ENCODE measurements at regions not wholly inside any gene's neighbourhood (a gene's known extent, or its start where the extent isn't known, plus 50 kb on each side); places are given as distances from the start of the nearest gene placed in this dataset.

DNA sequence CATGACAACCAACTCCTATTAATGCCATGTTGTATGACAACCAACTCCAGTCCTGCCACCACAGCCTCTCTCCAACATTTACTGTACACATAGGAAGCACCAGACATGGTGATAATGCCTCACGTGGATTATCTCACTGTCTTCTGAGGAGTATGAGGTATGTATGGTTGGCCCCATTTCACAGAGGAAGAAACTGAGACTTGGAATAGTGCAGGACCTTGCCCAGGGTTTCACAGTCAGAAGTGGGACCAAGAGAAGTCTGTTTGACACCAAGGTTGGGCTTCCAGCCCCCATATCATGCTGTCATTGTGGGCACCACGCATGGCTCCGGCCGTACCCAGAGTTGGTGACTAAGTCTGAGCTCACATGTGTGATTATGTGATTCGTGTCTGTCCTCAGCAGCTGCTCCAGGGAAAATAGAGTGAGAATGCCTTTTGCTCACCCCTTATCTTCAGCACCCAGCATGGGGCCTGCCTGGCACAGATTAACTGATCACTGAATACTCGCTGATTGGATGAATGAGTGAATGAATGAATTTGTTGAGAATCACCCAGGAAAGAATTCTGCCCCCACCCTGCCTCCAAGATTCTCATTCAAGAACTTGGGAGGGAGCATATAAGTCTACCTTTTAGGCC, 204.1 kb upstream of the NLRP1 start:
- no peak for DNase-seq

DNA sequence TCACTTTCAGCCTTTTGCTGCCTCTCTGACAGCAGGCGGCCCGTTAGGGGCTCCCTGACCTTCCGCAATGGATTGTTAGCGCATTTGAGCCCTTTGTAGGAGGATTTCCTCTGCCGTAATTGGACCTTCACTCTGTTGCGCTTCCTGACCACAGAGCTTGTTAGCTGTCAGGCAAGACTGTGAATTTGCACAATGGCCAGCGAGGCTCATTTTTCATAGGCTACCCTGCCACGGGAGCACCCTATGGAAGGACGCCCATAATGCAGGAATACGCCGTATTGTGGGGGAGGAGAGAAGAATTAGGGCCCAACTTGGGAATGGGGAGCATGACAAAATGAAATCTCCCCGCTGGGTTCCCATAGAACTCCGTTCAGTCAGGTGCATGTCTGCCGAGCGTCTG, 205.2 kb upstream of the NLRP1 start:
- DNase-seq, result no peak

DNA sequence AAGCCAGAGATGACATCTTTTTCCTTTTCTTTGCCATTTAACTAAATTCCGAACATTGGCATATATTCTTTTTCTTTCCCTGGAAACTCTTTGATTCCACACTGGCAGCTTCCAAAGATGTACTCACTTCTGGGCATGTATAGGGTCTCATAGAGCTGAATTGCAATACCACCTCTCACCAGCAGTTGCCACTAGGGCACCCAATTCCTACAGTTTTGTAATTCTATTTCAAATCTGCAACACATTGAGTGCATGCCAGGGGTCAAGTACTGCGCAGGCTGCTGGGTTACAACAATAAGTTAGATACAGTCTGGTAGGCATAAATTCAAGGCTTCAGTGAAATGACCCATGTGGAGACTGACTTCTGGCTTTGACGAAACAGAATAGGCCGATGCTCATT, 208.8 kb upstream of the NLRP1 start:
- DNase-seq, result no peak

DNA sequence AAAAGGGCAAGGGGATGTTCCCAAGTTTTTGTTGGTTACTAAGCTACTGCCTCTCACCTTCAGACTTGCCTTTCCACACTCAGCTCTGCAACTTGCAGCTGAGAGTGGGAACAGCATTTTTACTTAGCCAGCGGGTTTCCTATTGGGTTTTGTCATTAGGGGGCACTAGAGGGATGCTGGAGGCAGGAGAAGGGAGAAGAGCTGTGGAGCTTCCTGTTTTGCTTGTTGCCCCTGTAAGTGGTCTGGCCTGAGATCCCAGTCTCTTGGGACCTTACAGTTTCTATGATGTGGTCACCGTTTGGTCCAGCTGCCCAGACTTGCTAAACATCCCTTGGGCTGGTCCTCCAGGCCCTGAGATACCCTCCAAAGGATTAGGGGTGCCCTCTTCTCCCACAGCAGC, 209.6 kb upstream of the NLRP1 start:
- no peak for DNase-seq

DNA sequence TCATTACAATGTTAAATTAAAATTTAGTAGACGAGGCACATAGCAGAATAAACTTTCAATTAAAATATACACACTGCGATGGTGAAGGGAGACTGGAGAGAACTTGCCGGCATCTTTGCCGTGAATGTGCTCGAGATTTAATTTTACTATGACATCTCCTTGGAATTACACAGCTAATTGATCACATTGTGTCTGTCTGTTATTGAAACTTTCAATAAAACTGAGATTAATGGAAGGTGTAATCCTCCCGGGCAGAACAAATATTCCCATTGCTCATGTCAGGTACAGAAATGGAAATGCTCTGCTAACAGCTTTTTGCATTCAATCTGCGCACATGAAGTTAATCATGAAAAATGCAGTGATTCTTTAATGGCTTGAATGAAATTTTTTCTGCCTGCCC, 210.1 kb upstream of the NLRP1 start:
- DNase-seq, result no peak

DNA sequence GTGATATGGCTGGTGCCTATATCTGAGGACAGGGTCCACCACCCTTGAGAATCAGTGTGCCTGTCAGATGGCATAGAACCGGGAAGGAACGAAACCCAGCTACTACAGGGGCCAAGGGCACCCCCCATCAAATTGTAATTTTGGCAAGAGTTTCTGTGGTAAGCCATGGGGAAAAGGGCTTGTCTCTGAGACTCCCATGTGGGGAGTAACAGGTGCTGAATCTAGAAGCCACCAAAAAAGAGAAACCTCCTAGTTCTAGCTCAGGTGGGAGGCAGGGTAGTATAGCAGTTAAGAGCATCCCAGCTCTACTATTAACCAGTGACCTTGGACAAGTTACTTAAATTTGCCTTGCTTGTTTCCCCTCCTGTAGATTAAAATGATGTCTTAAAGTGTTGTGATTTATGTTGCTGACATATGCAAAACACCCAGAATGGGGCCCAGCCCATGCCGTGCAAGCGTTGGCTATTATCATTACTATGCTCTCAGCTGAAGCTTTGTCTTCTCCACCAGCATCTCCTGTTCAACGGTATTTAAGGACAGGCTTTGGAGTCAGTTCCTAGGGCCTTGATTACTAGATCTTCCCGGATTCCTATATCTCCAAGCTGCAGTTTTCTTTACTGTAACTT, 210.7 kb upstream of the NLRP1 start:
- no peak for DNase-seq

DNA sequence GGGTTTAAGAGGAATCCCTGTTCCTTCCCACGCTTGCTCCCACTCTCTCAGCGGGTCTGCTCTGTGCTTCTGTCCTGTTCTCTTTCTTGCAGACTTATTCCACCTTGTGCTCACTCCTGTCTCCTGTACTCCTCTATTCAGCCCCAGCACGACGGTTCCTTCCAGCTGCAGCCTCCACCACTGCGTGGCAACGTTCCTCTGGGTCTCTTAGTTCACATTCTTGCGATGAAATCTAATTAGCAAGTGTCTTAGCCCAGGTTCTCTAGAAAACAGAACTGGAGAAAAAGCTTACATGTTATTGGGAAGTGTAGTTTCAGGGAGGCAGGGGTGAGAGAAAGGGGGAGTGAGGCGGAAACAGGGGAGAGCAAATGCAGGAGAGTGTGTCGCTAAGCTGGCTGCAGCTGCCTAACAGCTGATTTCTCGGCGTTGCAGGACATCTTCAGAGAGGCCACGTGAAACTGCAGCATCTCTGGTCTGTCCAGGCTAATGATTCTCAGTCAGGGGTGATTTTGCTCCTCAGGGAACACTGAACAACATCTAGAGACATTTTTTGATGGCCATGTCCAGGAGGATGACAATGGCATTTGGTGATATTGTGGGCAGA, 213.2 kb upstream of the NLRP1 start:
- no peak for DNase-seq

DNA sequence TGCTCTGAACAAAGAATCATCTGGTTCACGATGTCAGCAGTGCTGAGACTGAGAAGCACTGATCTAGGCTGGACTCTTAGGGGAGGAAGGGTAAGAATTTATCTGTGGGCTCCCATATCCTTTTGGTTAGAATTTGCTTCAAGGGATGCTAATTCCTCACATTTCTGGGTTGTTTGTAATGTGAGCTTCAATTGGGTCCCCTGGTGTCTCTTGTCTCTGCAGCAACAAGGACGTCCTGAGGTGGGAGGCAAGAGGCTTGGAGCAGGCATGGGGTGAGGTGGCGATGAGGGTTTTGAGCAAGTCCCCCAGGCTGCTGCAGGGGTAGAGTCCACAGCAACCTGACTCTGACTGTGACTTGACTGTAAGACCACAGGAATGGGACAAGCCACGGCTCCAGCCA, 213.8 kb upstream of the NLRP1 start:
- DNase-seq, result no peak

DNA sequence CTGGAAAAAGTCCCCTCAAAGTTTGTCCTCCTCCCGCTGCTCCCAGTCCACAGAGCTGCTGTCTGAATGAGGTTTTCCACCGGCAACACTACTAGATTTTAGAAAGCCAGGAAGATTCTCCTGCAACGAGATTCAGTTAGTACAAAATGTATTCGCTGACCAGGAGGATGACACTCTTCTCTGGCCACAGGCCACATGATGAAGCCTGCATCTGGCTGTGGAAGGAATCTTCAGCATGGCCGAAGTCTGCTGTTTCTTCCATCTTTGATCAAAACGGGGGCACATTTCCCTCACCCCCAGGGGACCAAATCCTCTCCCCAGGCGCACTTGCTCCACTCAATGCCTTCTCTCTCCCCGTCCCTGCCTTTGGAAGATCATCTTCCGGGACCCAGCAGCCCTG, 215.8 kb upstream of the NLRP1 start:
- DNase-seq, result no peak

DNA sequence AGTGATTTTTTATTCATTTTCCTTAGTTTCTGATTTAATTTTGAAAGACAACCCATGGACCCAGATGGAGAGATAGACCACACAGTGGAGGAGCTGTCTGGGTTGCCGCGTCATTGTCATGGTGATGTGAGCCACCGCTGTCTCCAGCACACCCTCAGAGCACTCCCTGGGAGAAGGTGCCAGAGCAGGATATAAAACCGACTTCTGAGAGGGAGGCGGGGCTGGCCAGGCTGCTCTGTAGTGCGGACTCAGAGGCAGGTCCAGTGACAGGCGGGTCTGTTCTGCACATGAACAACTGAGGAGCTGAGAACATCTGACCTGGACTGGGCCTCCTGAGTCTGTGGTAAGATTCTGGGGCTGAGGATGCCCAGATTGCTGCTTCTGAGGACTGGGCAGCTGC, 216.3 kb upstream of the NLRP1 start:
- no peak for DNase-seq

DNA sequence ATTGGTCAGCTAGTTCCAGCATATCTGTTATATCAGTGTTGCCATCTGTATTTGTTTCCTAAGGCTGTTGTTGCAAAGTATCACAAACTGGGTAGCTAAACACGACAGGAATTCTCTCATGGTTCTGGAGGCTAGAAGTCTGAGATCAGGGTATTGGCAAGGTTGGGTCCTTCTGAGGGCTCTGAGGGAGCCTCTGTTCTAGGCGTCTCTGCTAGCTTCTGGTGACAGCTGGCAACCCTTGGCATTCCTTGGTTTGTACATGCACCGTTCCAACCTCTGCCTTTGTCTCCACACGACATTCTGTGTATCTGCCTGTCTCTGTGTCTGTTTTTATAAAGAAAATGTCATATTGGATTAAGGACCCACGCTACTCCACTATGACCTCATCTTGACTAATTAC, 219.9 kb upstream of the NLRP1 start:
- no peak for DNase-seq

DNA sequence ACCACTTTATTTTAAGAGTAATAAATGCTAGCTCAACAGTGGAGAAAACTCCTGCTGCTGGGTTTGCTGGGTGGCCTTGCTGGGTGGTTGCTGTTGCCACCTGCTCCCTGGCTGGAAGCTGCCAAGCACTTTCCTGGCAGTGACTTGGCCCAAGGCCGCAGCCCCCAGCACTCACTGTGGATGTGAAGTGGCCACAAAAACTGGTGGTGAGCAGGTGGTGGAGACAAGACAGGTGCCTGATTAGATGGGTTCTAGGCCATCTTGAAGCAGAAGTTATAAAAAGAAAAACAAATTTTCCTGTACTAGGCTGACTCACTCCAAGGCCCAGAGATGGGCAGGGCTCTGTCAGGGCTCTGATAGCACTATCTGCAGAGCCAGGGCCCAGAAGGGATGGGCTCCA, 224.7 kb upstream of the NLRP1 start:
- DNase-seq, result no peak

DNA sequence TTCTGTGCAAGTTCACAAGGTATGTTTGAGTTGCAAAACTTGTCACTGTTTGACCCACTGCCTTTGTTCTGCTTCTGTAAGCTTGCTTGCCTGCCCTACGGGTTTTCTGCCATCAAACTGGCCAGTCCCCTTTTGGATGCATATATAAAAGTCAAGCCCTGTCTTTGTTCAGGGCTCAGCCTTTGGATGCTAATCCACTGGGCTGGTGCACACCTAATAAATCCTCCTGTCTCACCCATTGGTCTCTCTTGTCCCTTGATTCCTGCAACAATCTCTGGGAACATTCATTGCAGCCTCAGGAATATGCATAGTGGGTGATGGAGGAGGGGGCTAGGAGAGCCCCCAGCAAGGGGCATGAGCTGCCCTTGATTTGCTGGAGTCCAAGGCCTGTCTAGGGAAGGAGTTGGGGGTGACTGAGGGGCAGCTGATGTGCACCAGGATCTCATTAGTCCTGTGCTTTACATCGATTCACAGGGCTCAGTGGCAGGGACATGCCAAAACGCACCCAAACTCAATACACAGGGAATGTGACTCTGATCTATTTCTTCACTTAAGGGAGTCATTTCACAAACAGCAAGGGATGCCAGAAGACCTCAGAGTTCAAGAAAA, 225.4 kb upstream of the NLRP1 start:
- no peak for DNase-seq

DNA sequence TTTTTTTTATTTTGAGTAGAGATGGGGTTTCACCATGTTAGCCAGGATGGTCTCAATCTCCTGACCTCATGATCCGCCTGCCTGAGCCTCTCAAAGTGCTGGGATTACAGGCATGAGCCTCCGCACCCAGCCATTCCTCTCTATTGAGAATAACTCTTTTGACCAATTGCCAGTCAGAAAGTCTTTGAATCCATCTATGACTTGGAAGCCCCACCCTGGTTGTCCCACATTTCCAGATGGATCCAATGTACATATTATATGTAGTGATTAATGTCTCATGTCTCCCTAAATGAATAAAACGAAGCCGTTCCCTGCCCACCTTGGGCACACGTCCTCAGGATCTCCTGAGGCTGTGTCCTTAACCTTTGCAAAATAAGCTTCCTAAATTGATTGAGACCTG, 228.3 kb upstream of the NLRP1 start:
- DNase-seq, result no peak

DNA sequence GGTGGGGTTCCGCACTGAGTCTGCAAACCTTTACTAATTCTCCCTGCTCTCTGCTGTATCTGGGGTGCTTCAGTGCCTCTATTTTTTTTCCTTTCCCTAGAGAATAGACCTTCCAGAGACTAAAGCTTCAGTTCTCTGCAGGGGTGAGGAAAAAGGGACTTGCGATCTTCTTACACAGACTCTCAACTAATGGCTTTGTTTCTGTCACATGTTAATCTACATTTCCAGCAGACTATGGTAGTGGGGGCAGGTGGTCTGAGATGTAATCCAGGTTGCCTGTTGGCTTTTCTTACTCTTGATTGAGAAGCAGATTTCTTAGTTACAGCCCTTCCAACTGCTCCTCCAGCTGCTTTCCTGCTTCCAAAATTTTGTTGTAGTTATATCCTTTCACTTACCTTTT, 229.0 kb upstream of the NLRP1 start:
- DNase-seq, result no peak

DNA sequence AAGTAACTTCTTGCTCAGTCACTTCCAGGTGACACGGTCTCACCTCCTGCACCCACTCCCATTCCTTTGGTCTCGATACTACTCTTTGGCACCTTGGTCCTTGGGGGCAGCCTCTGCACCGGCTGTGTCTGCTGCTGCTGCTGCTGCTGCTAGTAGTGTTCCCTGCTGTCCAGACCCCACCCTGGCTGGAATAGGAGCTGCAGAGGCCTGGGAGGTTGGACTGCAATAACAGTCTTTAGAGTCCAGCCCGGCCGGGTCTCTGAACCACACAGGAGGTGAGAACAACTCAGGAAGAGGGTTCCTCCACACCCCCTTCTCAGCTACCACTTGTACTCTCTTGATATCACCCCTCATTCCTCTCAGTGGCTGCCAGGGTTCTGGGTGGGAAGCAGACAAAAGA, 231.1 kb upstream of the NLRP1 start:
- no peak for DNase-seq

DNA sequence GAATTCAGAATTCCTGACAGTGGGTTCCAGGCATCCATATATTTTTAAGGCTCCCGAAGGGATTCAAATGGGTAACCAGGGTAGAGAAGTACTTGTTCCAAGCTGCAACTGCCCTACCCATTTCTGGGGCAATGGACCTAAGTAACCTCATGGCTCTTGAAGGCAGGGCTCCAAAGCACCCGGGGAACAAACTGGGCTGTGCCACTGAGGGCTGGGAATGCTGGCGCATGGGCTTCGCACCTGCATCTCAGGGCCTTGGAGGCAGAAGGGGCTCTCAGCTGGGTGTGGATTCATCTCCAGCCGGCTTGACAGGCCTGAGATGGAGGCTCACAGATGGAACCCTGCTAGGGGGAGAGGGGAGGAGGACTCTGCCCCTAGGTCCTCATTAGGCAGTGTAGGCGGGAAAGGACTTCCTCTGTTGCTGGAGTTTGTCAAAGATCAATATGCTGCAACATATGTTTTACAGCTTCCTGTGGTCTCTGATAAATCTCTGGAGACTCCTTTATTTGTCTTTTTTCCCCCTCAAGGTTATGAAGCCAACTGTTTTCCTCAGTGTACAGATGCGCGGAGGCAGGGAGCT, 232.3 kb upstream of the NLRP1 start:
- DNase-seq, result no peak

DNA sequence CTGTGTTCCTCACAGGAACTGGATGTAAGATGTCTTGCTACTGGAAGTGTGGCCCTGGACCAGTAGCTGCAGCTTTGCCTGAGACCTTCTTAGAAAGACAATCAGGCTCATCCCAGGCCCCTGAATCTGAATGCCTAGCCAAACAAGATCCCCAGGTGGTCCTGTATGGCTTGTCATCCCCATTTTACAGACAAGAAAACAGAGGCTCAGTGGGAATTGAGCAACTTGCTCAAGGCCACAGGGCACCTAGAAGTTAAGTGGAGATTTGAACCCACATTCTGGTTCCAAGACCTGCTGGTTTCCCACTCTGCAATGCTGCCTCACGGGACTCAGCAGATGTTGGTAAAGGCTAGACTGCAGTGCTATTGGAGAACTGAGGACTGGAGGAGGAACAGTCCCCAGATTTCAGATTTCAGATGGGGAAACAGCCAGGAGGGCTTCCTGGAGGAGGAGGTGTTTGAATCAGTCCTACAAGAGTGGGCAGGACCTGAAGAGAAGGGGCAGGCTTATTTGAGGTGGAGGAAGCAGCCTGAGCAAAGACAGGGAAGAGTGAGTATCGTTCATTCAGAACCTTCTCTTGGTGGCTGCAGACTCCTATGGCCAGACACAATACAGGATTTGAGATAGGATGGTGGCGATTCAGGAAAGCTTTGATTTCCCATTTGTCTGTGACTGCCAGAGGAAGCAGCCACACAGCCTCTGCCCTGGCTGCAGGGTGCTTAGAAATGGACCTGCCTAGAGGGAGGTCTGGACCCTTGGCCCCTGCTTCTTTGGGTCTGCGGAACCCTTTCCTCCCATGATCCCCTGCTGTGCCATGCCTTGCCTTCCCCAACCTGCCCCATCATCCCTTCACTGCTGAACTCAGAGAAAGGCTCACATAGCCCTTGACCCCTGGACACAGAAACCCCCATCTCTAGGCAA, 233.4 kb upstream of the NLRP1 start:
- DNase-seq, result no peak

DNA sequence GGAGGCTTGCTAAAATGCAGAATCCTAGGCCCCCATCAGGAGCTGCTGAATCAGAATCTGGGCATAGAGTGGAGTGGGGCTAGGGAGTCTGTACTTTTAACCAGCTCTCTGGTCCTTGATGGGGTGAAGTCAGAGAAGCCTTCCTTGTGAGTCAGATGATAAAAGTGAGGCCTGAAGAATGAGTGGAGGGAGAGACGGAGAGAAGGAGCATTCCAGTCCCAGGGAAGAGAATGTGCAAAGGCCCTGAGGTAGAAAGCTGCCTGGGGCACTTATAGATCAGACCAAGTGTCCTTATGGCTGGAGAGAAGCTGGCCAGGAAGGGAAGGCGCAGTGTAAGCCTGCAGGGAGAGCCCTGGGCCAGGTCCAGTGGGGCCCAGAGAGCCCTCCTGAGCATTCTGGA, 235.1 kb upstream of the NLRP1 start:
- no peak for DNase-seq

DNA sequence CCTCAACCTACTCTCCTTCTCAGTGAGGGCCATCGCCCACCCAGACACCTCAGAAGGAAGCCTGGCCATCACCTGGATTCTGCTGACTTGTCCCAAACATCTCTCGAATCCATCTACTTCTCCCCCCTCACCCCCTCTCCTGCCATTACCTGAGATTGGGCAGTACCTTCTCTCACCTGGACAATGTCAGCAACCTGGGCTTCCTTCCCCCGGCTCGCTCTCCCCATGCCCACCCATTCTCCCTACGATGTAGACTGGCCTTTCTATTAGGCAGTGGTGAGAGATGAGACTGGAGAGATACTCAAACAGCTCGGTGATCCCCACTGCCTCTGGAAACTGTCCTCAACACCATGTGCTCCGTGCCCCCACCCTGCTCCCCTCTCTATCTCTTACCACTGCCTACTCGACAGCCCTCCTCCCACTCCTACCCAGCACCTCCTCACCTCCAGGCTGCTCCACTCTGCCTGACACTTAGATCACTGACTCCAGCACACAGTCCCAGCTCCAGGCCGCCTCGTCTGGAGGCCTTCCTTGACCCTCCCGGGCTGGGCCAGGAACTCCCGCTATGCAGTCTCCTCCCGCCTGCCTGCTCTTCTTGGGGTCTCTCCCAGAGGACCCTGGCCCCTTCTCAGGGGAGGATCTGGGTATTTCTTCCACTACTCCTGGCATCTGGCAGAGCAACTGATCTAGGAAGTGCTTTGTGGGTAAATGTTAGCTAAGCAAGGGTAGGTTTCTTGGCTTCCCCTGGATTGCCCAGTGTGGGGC, 235.8 kb upstream of the NLRP1 start:
- DNase-seq, result no peak

DNA sequence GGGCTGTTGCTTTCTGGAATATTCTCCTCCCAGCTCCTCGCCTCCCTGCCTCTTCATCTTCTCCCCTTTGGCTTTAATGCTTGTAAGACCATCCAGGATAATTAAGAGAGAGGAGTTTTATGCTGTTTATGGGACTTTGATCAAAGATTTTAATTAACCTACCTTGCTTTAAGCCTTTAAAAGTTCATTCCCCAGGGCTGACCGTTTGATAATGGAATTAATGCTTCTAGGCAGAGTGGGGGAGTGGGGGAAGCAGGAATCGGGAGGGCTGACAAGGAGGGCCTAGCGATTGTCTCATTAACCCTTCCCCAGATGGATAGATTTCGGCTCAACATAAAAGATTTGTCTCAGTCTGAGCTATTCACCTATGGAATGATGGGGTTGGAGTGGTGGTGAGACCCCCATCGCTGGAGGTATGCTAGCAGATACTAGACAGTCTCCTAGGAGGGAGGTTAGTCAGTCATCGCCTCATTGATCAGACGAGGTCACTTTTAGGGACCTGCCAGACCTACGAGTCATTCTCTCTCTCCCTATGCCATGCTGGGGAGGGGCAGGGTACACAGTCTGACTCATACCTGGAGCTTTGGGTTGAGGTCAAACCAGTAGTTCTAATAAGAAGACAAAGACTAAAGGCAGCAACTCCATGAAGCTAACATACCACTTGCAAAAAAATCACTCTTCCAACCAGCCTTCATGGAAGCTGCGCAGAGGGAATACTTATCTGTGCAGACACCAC, 236.6 kb upstream of the NLRP1 start:
- DNase-seq, result no peak

DNA sequence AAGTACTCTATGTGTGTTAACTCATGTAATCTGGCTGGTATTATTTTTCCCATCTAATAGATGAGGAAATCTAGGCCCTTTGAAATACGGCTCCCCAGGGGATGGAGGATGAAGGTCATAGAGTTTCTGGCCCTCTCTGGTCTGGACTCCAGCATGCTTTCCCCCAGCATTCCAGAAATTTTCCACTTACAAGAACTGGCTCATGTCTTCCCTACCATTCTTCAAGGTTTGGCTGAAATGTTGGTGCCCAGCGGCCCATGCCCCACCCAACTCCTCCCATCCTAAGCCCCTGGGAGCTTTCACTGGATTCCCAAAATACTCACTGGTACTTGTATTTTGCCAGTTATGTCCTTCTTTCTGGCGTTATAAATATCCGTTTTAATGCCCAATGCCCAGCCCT, 237.5 kb upstream of the NLRP1 start:
- DNase-seq, result no peak
